ENCODE measurements at regions not wholly inside any gene's neighbourhood (a gene's known extent, or its start where the extent isn't known, plus 50 kb on each side); places are given as distances from the start of the nearest gene placed in this dataset.

- ATAC-seq (ENCODE audit: low FRiP score) (no peak), DNase-seq (ENCODE audit: low spot score) (no peak)
- no peak for TF ChIP-seq CTCF (IDR thresholded peaks at IDR 0.05)
These were observed 392.6 kb downstream of the RFPL4B start for GRCh38 chr6:112739766-112740165.

GRCh38 chr6:112743323-112743722, 396.2 kb downstream of the RFPL4B start:
- TF ChIP-seq CTCF (IDR thresholded peaks at IDR 0.05): no peak
- no peak for ATAC-seq (ENCODE audit: low FRiP score)
- no peak for DNase-seq (ENCODE audit: low spot score)

- TF ChIP-seq CTCF (IDR thresholded peaks at IDR 0.05): no peak
- ATAC-seq (ENCODE audit: low FRiP score): no peak
- no peak for DNase-seq (ENCODE audit: low spot score)
These were observed 397.7 kb downstream of the RFPL4B start for GRCh38 chr6:112744827-112745226.

- no peak for TF ChIP-seq CTCF (IDR thresholded peaks at IDR 0.05)
- DNase-seq (ENCODE audit: low spot score): no peak
- ATAC-seq (ENCODE audit: low FRiP score): no peak
These were observed 398.6 kb downstream of the RFPL4B start for GRCh38 chr6:112745765-112746164.

- ATAC-seq (ENCODE audit: low FRiP score): no peak
- TF ChIP-seq CTCF (IDR thresholded peaks at IDR 0.05): no peak
- DNase-seq (ENCODE audit: low spot score): no peak
These were observed 402.5 kb downstream of the RFPL4B start for GRCh38 chr6:112749673-112750072.

GRCh38 chr6:112752305-112752704, 405.2 kb downstream of the RFPL4B start:
- no peak for ATAC-seq (ENCODE audit: low FRiP score)
- no peak for TF ChIP-seq CTCF (IDR thresholded peaks at IDR 0.05)
- no peak for DNase-seq (ENCODE audit: low spot score)

- no peak for DNase-seq (ENCODE audit: low spot score)
- TF ChIP-seq CTCF (IDR thresholded peaks at IDR 0.05): no peak
- no peak for ATAC-seq (ENCODE audit: low FRiP score)
These were observed 405.7 kb downstream of the RFPL4B start for GRCh38 chr6:112752791-112753190.
